ENCODE measurements at regions not wholly inside any gene's neighbourhood (a gene's known extent, or its start where the extent isn't known, plus 50 kb on each side); places are given as distances from the start of the nearest gene placed in this dataset.

DNA sequence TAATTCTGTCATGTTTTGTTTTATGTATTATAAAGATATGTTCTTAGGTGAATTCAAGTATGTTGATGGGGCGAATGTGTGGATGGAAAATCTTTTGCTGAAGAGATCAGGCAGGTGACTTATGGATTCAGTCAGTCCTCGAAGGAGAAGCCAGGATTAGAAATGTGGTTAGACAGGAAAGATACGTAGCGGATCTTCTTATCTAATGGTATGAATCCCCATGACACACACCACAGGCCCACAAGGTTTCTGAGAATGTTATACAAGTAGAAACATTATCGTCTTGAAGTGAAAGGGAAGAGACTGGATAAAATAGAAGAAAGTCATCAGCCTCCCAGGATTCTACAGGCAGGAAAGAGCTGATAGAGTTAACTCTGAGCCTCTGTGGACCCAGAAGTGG lies 69.0 kb upstream of the RFXAP start:
- H3K4me3 ChIP-seq (ENCODE audit: low read depth, low read length): no peak overlapping the region
- DNase-seq (ENCODE audit: low read depth): no peak
- no peak for TF ChIP-seq CTCF (conservative IDR thresholded peaks at IDR 0.05; ENCODE audit: low read depth, low read length)

DNA sequence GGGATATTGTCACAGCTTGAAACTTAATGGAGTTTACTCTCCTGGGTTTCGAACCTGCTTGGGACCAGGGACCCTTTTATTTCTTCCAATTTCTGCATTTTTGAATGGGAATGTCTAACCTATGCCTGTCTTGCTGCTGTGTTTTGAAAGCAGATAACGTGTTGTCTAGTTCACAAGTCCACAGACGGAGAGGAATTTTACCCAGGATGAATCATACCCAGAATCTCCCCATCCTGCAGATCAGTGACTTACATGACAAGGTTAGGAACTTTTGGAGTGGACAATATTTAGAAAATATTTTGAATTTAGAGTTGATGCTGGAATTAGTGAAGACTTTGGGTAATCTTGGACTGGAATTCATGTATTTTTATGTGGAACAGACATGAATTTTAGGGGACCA lies 68.6 kb upstream of the RFXAP start:
- no peak overlapping the region for H3K4me3 ChIP-seq (ENCODE audit: low read depth, low read length)
- no peak for DNase-seq (ENCODE audit: low read depth)
- no peak for TF ChIP-seq CTCF (conservative IDR thresholded peaks at IDR 0.05; ENCODE audit: low read depth, low read length)

- no peak for TF ChIP-seq CTCF (conservative IDR thresholded peaks at IDR 0.05; ENCODE audit: low read depth, low read length)
- DNase-seq (ENCODE audit: low read depth): no peak
- H3K4me3 ChIP-seq (ENCODE audit: low read depth, low read length): no peak overlapping the region
Observed at GRCh38 chr13:36750946-36751345, 68.1 kb upstream of the RFXAP start.

GRCh38 chr13:36752673-36753072 lies 66.3 kb upstream of the RFXAP start:
- no peak overlapping the region for H3K4me3 ChIP-seq (ENCODE audit: low read depth, low read length)
- no peak for TF ChIP-seq CTCF (conservative IDR thresholded peaks at IDR 0.05; ENCODE audit: low read depth, low read length)
- DNase-seq (ENCODE audit: low read depth): peak; percentile 37

DNA sequence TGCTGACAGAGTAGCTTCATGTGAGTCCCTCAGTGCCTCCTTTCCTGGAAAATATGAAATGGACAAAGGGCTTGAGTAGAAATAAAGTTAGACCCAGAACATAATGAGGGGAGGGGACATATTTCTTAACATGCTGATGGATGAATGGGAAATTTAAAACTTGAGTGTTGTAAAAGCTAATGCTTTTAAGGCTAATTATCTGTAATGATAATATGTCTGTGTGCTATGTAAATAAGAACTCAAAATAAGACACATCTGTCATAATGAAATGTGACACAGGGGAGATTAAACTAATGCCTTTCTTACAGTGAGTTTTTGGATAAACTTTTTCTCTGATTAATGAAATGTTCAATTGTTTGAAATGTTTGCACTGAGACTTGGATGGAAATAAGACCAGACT lies 65.8 kb upstream of the RFXAP start:
- DNase-seq (ENCODE audit: low read depth): no peak
- TF ChIP-seq CTCF (conservative IDR thresholded peaks at IDR 0.05; ENCODE audit: low read depth, low read length): no peak
- H3K4me3 ChIP-seq (ENCODE audit: low read depth, low read length): no peak overlapping the region

GRCh38 chr13:36758345-36758744 lies 60.7 kb upstream of the RFXAP start:
- no peak for TF ChIP-seq CTCF (conservative IDR thresholded peaks at IDR 0.05; ENCODE audit: low read depth, low read length)
- no peak for DNase-seq (ENCODE audit: low read depth)
- H3K4me3 ChIP-seq (ENCODE audit: low read depth, low read length): no peak overlapping the region

GRCh38 chr13:36763126-36763722 lies 55.8 kb upstream of the RFXAP start:
- TF ChIP-seq CTCF (conservative IDR thresholded peaks at IDR 0.05; ENCODE audit: low read depth, low read length): no peak
- peak; percentile 33 for DNase-seq (ENCODE audit: low read depth)

More at GRCh38 chr13:36763126-36763722, 55.8 kb upstream of the RFXAP start:
- H3K4me3 ChIP-seq (ENCODE audit: low read depth, low read length): no peak overlapping the region

Data from choroid plexus epithelial cell (primary cell).